ENCODE measurements at regions not wholly inside any gene's neighbourhood (a gene's known extent, or its start where the extent isn't known, plus 50 kb on each side); places are given as distances from the start of the nearest gene placed in this dataset.

- TF ChIP-seq CTCF (IDR thresholded peaks at IDR 0.05) (no peak), POLR2A (IDR thresholded peaks at IDR 0.05) (no peak), POLR2AphosphoS5 (IDR thresholded peaks at IDR 0.05) (no peak)
These were observed 61.7 kb upstream of the GJA8 start for GRCh38 chr1:147840909-147841308.

Data from prostate gland (tissue), 2 donors.